Ascending aorta (tissue), 2 donors: ENCODE measurements at regions not wholly inside any gene's neighbourhood (a gene's known extent, or its start where the extent isn't known, plus 50 kb on each side); places are given as distances from the start of the nearest gene placed in this dataset.

Source experiments
- DNase-seq, 2 donors: peaks; one replicate each; pipeline ENCODE4 v3.0.0-alpha.2; 2019; ENCODE audit warnings: low spot score in 2 of 2
- H3K27ac ChIP-seq, 2 donors: fragments of 200-600 bp; sonication (generic); one replicate each; pipeline ENCODE4 v1.5.1; 2016 to 2017; ENCODE audit warnings: mild to moderate bottlenecking in 1 of 2
- H3K27me3 ChIP-seq: fragments of 200-600 bp; sonication (generic); one replicate; pipeline ENCODE4 v1.5.1; 2017
- H3K36me3 ChIP-seq, 2 donors: fragments of 200-600 bp; sonication (generic); one replicate each; pipeline ENCODE4 v1.5.1; 2016
- H3K4me1 ChIP-seq, 2 donors: fragments of 200-600 bp; sonication (generic); one replicate each; pipeline ENCODE4 v1.5.1; 2016 to 2017; ENCODE audit warnings: mild to moderate bottlenecking in 1 of 2
- H3K4me3 ChIP-seq, 2 donors: fragments of 200-600 bp; sonication (generic); one replicate each; pipeline ENCODE4 v1.5.1; 2016 to 2017; ENCODE audit warnings: mild to moderate bottlenecking in 1 of 2
- H3K9me3 ChIP-seq, 2 donors: fragments of 200-600 bp; sonication (generic); one replicate each; pipeline ENCODE4 v1.5.1; 2016
- intact Hi-C: fragments of 100-400 bp; cut with DNase I; formaldehyde crosslinking; loops from one replicate; pipeline ENCODE4 v1.15.1; 2023
- TF ChIP-seq, protein P1 (sequence below), 3 experiments: fragments of 200-600 bp in 2 of 3; fragments of 450-650 bp in 1 of 3; sonication (generic) in 2 of 3; IDR thresholded peaks; one replicate each; pipeline ENCODE4 v1.5.1; 2016 to 2019; ENCODE audit warnings: antibody characterized with exemption in 3 of 3, mild to moderate bottlenecking in 1 of 3, moderate library complexity in 1 of 3

DNA sequence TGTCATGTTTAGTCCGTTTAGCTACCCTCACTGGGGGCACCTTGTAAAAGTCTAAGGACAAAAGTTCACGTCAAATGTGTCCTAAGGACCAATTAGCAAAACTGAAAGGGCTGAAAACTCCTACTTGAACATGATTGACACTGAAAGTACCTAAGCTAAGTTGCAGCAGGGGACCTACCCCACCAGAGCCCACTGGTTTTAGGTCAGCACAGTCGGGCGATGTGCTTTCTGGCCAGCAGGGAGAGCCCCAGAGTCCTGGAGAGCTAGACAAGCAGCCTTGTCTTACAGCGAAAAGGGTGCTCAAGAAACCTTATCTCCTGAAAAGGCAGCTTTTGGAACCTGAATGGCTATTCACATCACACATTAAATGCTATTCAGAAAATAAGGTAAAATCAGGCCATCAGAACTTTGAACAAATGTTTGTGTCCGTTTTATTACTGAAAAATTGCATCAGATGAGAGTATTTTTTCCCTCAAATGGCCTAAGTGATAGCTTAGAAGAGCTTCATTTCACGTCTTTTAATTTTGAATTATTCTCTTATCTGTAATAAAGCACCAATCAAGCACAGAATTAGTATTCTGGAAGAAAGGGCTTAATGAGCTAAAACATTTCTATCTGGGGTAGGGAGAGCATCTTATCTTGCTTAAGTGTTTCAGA is 52.2 kb upstream of the MKI67 start:
- Histone ChIP-seq H3K27me3 (no peaks in the 10 kb centered on the region), H3K9me3 (peaks cover 0 to 16% of the 10 kb centered on the region in 2 donors), H3K27ac (no peak overlapping the region), H3K36me3 (no peaks in the 10 kb centered on the region), H3K4me3 (no peak overlapping the region), H3K4me1 (no peaks in the 10 kb centered on the region)
- TF ChIP-seq, protein P1, sequence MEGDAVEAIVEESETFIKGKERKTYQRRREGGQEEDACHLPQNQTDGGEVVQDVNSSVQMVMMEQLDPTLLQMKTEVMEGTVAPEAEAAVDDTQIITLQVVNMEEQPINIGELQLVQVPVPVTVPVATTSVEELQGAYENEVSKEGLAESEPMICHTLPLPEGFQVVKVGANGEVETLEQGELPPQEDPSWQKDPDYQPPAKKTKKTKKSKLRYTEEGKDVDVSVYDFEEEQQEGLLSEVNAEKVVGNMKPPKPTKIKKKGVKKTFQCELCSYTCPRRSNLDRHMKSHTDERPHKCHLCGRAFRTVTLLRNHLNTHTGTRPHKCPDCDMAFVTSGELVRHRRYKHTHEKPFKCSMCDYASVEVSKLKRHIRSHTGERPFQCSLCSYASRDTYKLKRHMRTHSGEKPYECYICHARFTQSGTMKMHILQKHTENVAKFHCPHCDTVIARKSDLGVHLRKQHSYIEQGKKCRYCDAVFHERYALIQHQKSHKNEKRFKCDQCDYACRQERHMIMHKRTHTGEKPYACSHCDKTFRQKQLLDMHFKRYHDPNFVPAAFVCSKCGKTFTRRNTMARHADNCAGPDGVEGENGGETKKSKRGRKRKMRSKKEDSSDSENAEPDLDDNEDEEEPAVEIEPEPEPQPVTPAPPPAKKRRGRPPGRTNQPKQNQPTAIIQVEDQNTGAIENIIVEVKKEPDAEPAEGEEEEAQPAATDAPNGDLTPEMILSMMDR (IDR thresholded peaks at IDR 0.05): no peak
- intact Hi-C loops: no loop called here
- DNase-seq: no peak

DNA sequence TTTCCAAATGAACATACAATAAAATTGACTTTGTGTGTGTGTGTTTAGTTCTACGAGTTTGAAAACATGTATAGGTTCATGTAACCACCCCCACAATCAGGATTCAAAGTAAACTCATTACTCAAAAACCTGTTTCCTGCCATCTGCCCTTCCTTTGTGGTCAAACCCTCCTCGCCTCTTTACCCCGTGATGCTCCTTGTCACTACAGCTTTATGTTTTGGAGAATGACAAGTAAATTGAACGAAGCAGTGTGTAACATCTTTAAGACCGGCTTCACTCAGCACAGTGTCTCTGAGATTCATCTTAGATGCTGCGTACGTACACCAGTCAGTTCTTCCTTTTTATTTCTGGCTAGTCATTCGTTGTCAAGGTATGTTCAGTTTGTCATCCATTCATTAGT is 54.6 kb upstream of the MKI67 start:
- intact Hi-C loops: no loop called here
- Histone ChIP-seq H3K27ac (no peak overlapping the region), H3K4me3 (no peak overlapping the region), H3K4me1 (no peaks in the 10 kb centered on the region), H3K9me3 (peaks cover 0 to 13% of the 10 kb centered on the region in 2 donors), H3K36me3 (no peaks in the 10 kb centered on the region), H3K27me3 (no peaks in the 10 kb centered on the region)
- DNase-seq: no peak
- TF ChIP-seq, protein P1 (IDR thresholded peaks at IDR 0.05): no peak

DNA sequence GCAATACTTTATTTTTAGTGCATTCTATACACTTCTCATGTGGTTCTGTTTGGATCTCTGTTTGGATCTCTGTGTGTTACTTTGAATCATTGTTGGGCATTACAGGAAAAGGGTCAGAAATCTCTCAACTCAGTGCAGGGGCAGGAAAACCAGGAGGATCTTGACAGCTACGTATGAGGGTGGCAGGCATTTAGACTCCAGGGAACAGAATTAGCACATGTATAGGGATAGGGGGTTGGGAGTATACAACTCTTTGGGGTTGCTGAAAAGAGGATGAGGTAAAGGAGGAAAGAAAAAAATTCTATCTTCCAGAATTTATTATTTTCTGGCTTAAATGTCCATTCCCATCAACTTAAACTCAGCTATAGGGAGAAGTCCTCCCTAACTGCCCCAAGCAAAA is 59.4 kb upstream of the MKI67 start:
- Histone ChIP-seq H3K4me3 (no peak overlapping the region), H3K27ac (no peak overlapping the region), H3K9me3 (peaks cover 0 to 13% of the 10 kb centered on the region in 2 donors), H3K36me3 (no peaks in the 10 kb centered on the region), H3K4me1 (no peaks in the 10 kb centered on the region), H3K27me3 (no peaks in the 10 kb centered on the region)
- TF ChIP-seq, protein P1 (IDR thresholded peaks at IDR 0.05): no peak
- DNase-seq: no peak
- intact Hi-C loops: no loop called here

DNA sequence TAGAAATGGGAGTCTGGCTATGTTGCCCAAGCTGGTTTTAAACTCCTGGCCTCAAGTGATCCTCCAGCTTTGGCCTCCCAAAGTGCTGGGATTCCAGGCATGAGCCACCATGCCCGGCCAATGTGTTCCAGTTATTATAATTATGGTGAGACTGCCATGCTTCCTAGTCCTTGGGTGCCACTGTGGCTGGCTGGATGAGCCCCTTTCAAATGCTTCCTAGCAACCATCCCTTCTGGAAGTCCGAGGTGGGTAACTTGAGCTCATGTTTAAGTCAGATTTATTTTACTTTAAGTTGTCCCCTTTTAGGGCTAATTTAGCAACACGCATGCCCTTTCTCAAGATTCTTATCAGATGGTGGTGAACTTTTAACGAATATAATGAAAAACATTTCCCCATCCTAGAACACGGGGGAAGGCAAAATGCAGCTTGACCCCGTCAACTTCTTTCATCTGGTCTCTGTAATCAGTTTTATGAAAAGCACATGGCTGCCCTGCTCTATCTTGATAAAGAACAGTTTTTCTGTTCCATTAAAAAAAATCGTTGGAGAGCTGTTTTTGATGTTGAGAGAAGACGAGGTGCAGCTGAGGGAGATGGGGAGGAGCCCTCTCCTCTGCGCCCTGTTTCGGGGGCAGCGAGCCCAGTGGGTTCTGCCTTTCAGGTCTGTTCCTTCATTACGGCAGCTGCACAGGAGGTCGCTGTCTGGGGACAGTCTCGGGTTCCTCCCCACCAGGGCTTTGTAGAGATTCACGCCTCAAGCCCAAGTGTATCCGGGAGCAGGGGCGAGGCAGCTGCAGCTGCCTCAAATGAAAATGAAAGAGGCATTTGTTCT is 61.0 kb upstream of the MKI67 start:
- no peak overlapping the region for H3K27ac ChIP-seq
- no peaks in the 10 kb centered on the region for H3K27me3 ChIP-seq
- no peaks in the 10 kb centered on the region for H3K36me3 ChIP-seq
- no peak overlapping the region for H3K4me3 ChIP-seq
- intact Hi-C loops: no loop called here
- no peak for DNase-seq
- TF ChIP-seq, protein P1 (IDR thresholded peaks at IDR 0.05): no peak
- no peaks in the 10 kb centered on the region for H3K4me1 ChIP-seq
- peaks cover 0 to 13% of the 10 kb centered on the region in 2 donors for H3K9me3 ChIP-seq

DNA sequence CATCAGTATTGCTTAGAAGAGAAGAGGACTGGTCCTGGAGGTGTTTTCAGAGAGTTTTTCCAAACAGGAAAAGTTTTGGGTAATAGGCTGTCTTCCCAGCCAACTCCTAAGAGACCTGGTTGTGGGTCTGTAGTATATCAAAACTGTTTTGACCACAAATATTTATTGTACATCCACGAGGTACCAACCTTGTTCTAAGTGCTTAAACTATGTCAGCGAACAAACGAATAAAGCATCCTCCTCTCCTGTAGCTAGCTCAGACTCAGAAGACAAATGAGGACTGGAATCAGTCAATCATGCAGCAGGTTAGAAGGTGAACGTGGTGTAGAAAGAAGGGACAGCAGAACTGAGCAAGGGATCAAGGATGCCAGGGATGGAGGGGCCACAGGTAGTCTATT is 61.6 kb upstream of the MKI67 start:
- Histone ChIP-seq H3K27me3 (no peaks in the 10 kb centered on the region), H3K36me3 (no peaks in the 10 kb centered on the region), H3K4me1 (no peaks in the 10 kb centered on the region), H3K27ac (no peak overlapping the region), H3K9me3 (peaks cover 0 to 9% of the 10 kb centered on the region in 2 donors), H3K4me3 (no peak overlapping the region)
- TF ChIP-seq, protein P1 (IDR thresholded peaks at IDR 0.05): no peak
- no peak for DNase-seq
- intact Hi-C loops: no loop called here
